H1 (cell line): ENCODE measurements at regions not wholly inside any gene's neighbourhood (a gene's known extent, or its start where the extent isn't known, plus 50 kb on each side); places are given as distances from the start of the nearest gene placed in this dataset.

Experiments used
- CTCF ChIA-PET: fragments of 300-600 bp; sonication (Branson Sonifier 250); formaldehyde crosslinking; loops from one replicate; lab custom pipeline; 2021; ENCODE audit not compliant: partially characterized antibody; lab: Charles Lee
- POLR2A ChIA-PET: fragments of 300-600 bp; sonication (Branson Sonifier 250); formaldehyde crosslinking; loops from one replicate; lab custom pipeline; 2021; ENCODE audit warnings: inconsistent platforms; ENCODE audit not compliant: partially characterized antibody; lab: Charles Lee
- DNase-seq, 2 experiments: peaks; one replicate each; pipeline versions ENCODE4 v3.0.0 to v3.0.0-alpha.2; 2010 to 2022; ENCODE audit warnings: low spot score in 2 of 2, low read depth in 1 of 2, mixed read lengths in 1 of 2
- FAIRE-seq: peaks from 2 replicates; lab custom pipeline; 2011; peaks lifted over from hg19 to GRCh38; lab: Jason Lieb, UNC
- H2AFZ ChIP-seq: 2 replicates; pipeline ENCODE4 v1.8.1; 2012; ENCODE audit warnings: low read length, inconsistent platforms
- H2AK5ac ChIP-seq: 2 replicates; pipeline ENCODE4 v1.6.1; 2013; ENCODE audit warnings: low read depth, low read length
- H2BK120ac ChIP-seq: replicated peaks from 2 replicates; pipeline ENCODE3; 2013; ENCODE audit warnings: low read depth, low read length, inconsistent platforms
- H2BK12ac ChIP-seq: 2 replicates; pipeline ENCODE4 v1.6.1; 2013; ENCODE audit warnings: low read depth, low read length
- H2BK15ac ChIP-seq: 2 replicates; pipeline ENCODE4 v1.6.1; 2013; ENCODE audit warnings: low read length
- H2BK20ac ChIP-seq: 2 replicates; pipeline ENCODE4 v1.6.1; 2013; ENCODE audit warnings: low read length
- H2BK5ac ChIP-seq: 2 replicates; pipeline ENCODE4 v1.6.1; 2013; ENCODE audit warnings: low read depth, low read length
- H3K14ac ChIP-seq: 2 replicates; pipeline ENCODE4 v1.6.1; 2013; ENCODE audit warnings: inconsistent platforms; ENCODE audit not compliant: insufficient read length
- H3K18ac ChIP-seq: 2 replicates; pipeline ENCODE4 v1.6.1; 2013; ENCODE audit warnings: low read length; ENCODE audit errors: extremely low read depth
- H3K23ac ChIP-seq: 2 replicates; pipeline ENCODE4 v1.6.1; 2013; ENCODE audit warnings: inconsistent platforms; ENCODE audit not compliant: insufficient read length
- H3K23me2 ChIP-seq: 2 replicates; pipeline ENCODE4 v1.6.1; 2013; ENCODE audit warnings: low read depth, low read length
- H3K27ac ChIP-seq: 2 replicates; pipeline ENCODE4 v1.6.1; 2011; ENCODE audit warnings: low read depth, low read length, inconsistent platforms
- H3K27me3 ChIP-seq, 4 experiments: replicated peaks in 1 of 4; 1 replicate in 1 of 4; 2 replicates in 3 of 4; pipeline versions ENCODE4 v1.6.1 to v1.8.1; 2011 to 2013; ENCODE audit warnings: low read length in 3 of 4, mild to moderate bottlenecking in 3 of 4, inconsistent platforms in 2 of 4, mixed read lengths in 2 of 4, moderate library complexity in 1 of 4; ENCODE audit not compliant: control insufficient read depth in 3 of 4, insufficient read depth in 3 of 4; ENCODE audit errors: extremely low read depth in 1 of 4
- H3K36me3 ChIP-seq, 4 experiments: 2 replicates each; pipeline versions ENCODE4 v1.6.1 to v1.8.1; 2011 to 2013; ENCODE audit warnings: mild to moderate bottlenecking in 4 of 4, low read length in 3 of 4, moderate library complexity in 2 of 4, control low read depth in 1 of 4, inconsistent platforms in 1 of 4; ENCODE audit not compliant: insufficient read depth in 4 of 4, control insufficient read depth in 2 of 4
- H3K4ac ChIP-seq: replicated peaks from 2 replicates; pipeline ENCODE3; 2013; ENCODE audit warnings: low read length, low read depth, mixed read lengths, inconsistent platforms; ENCODE audit not compliant: insufficient read length
- H3K4me1 ChIP-seq, 4 experiments: replicated peaks in 1 of 4; 1 replicate in 1 of 4; 2 replicates in 3 of 4; pipeline versions ENCODE4 v1.6.1 to v1.8.1; 2011 to 2013; ENCODE audit warnings: low read length in 3 of 4, inconsistent platforms in 2 of 4, mixed read lengths in 1 of 4; ENCODE audit not compliant: insufficient read depth in 4 of 4, control insufficient read depth in 3 of 4
- H3K4me2 ChIP-seq, 2 experiments: 2 replicates each; pipeline versions ENCODE4 v1.6.1 to v1.8.1; 2011 to 2013; ENCODE audit warnings: low read depth in 2 of 2, low read length in 2 of 2, control low read depth in 1 of 2, inconsistent platforms in 1 of 2, mild to moderate bottlenecking in 1 of 2; ENCODE audit not compliant: insufficient read depth in 1 of 2
- H3K4me3 ChIP-seq, 4 experiments: fragments of 200-600, 300-600 bp in 1 of 4; sonication (generic), shearing (Covaris generic), sonication (Bioruptor Twin) in 1 of 4; 2 replicates each; pipeline versions ENCODE4 v1.5.1 to v1.8.1; 2011 to 2016; ENCODE audit warnings: low read length in 4 of 4, low read depth in 3 of 4, control low read depth in 2 of 4, inconsistent platforms in 2 of 4, mild to moderate bottlenecking in 2 of 4, mixed read lengths in 1 of 4, moderate library complexity in 1 of 4; ENCODE audit not compliant: insufficient read depth in 2 of 4; ENCODE audit errors: extremely low read depth in 1 of 4
- H3K56ac ChIP-seq: replicated peaks from 2 replicates; pipeline ENCODE3; 2013; ENCODE audit warnings: low read depth, mild to moderate bottlenecking, mixed read lengths, low read length, inconsistent platforms; ENCODE audit not compliant: insufficient read length
- H3K79me1 ChIP-seq: 2 replicates; pipeline ENCODE4 v1.6.1; 2013; ENCODE audit warnings: low read depth, low read length, control low read depth
- H3K79me2 ChIP-seq, 2 experiments: 2 replicates each; pipeline versions ENCODE4 v1.6.1 to v1.8.1; 2012 to 2013; ENCODE audit warnings: low read length in 2 of 2, mild to moderate bottlenecking in 2 of 2, inconsistent platforms in 1 of 2; ENCODE audit not compliant: insufficient read depth in 2 of 2, control insufficient read depth in 1 of 2
- H3K9ac ChIP-seq, 4 experiments: replicated peaks in 1 of 4; 1 replicate in 1 of 4; 2 replicates in 3 of 4; pipeline versions ENCODE4 v1.6.1 to v1.8.1; 2011 to 2013; ENCODE audit warnings: low read depth in 3 of 4, low read length in 3 of 4, control low read depth in 2 of 4, mild to moderate bottlenecking in 2 of 4, moderate library complexity in 2 of 4, inconsistent platforms in 1 of 4; ENCODE audit errors: extremely low read depth in 1 of 4
- H3K9me3 ChIP-seq, 2 experiments: 2 replicates each; pipeline versions ENCODE4 v1.6.1 to v1.8.1; 2012 to 2013; ENCODE audit warnings: mild to moderate bottlenecking in 2 of 2, moderate library complexity in 2 of 2, control low read depth in 1 of 2, inconsistent platforms in 1 of 2, low read depth in 1 of 2, low read length in 1 of 2, mixed read lengths in 1 of 2; ENCODE audit not compliant: insufficient read depth in 2 of 2
- H4K20me1 ChIP-seq, 2 experiments: replicated peaks in 1 of 2; 2 replicates each; pipeline versions ENCODE3 to v1.8.1; 2011 to 2013; ENCODE audit warnings: inconsistent platforms in 2 of 2, low read length in 2 of 2, mild to moderate bottlenecking in 1 of 2; ENCODE audit not compliant: insufficient read depth in 2 of 2, control insufficient read depth in 1 of 2
- H4K5ac ChIP-seq: 2 replicates; pipeline ENCODE4 v1.6.1; 2013; ENCODE audit warnings: low read length, low read depth, mixed read lengths, inconsistent platforms; ENCODE audit not compliant: insufficient read length
- H4K8ac ChIP-seq: 2 replicates; pipeline ENCODE4 v1.8.0; 2013; ENCODE audit warnings: mild to moderate bottlenecking, moderate library complexity, low read length, inconsistent platforms; ENCODE audit not compliant: insufficient read depth; ENCODE audit errors: extremely low read depth
- H4K91ac ChIP-seq: replicated peaks from 2 replicates; pipeline ENCODE3; 2013; ENCODE audit warnings: low read length, mixed read lengths, inconsistent platforms; ENCODE audit not compliant: insufficient read length
- CTBP2 ChIP-seq: IDR thresholded peaks from 2 replicates; pipeline ENCODE4 v1.7.0; 2011; ENCODE audit warnings: borderline replicate concordance, mild to moderate bottlenecking, moderate library complexity, mixed read lengths, low read length; ENCODE audit not compliant: insufficient read depth, insufficient read length
- HDAC6 ChIP-seq: IDR thresholded peaks from one replicate; pipeline ENCODE4 v1.7.1; 2012; ENCODE audit warnings: low read depth, mild to moderate bottlenecking, inconsistent platforms, low read length, moderate library complexity
- NANOG ChIP-seq: IDR thresholded peaks from 2 replicates; pipeline ENCODE4 v1.6.1; 2011; ENCODE audit warnings: low read length, low read depth, mild to moderate bottlenecking, inconsistent platforms; ENCODE audit not compliant: insufficient read depth, poor library complexity, severe bottlenecking
- PHF8 ChIP-seq: fragments of 200-600 bp; sonication (generic); conservative IDR thresholded peaks from 2 replicates; pipeline ENCODE4 v1.7.1; 2012; ENCODE audit warnings: low read depth, mild to moderate bottlenecking, inconsistent platforms, low read length, moderate library complexity
- POLR2A ChIP-seq, 2 experiments: IDR thresholded peaks; 1 replicate in 1 of 2; 2 replicates in 1 of 2; pipeline ENCODE4 v1.6.1; 2011; ENCODE audit warnings: low read depth in 2 of 2, low read length in 2 of 2, mild to moderate bottlenecking in 2 of 2; ENCODE audit errors: control extremely low read depth in 1 of 2
- RFX5 ChIP-seq: IDR thresholded peaks from 2 replicates; pipeline ENCODE4 v1.6.1; 2011; ENCODE audit warnings: low read depth, low read length, improper control_type of control experiment, borderline replicate concordance
- SP4 ChIP-seq: IDR thresholded peaks from 2 replicates; pipeline ENCODE4 v1.6.1; 2012; ENCODE audit warnings: low read length, inconsistent platforms
- SRF ChIP-seq: IDR thresholded peaks from 2 replicates; pipeline ENCODE4 v1.6.1; 2011; ENCODE audit warnings: mild to moderate bottlenecking, low read depth, low read length, moderate library complexity
- SUZ12 ChIP-seq: fragments of 200-600 bp; sonication (generic); IDR thresholded peaks from 2 replicates; pipeline ENCODE4 v1.6.1; 2012; ENCODE audit warnings: mild to moderate bottlenecking, inconsistent platforms, low read length, moderate library complexity, mixed read lengths
- TAF1 ChIP-seq: IDR thresholded peaks from 2 replicates; pipeline ENCODE4 v1.6.1; 2011; ENCODE audit warnings: mild to moderate bottlenecking, low read depth, low read length
- TEAD4 ChIP-seq: IDR thresholded peaks from 2 replicates; pipeline ENCODE4 v1.6.1; 2012; ENCODE audit warnings: low read depth, low read length, inconsistent platforms, mixed read lengths
- ZNF274 ChIP-seq: IDR thresholded peaks from 2 replicates; pipeline ENCODE4 v1.7.0; 2012; ENCODE audit warnings: low read length, borderline replicate concordance; ENCODE audit errors: extremely low read depth
- WGBS, 2 experiments: shearing (Covaris generic) in 1 of 2; methylation state at CpG; one replicate each; pipeline versions ENCODE4 v1.1.6 to v1.1.7; 2013 to 2015; ENCODE audit warnings: low lambda C conversion rate in 2 of 2, mixed read lengths in 2 of 2, inconsistent platforms in 1 of 2, low coverage in 1 of 2, missing lambda C conversion rate in 1 of 2; ENCODE audit not compliant: insufficient replicate concordance in 2 of 2, insufficient coverage in 1 of 2, insufficient read length in 1 of 2; ENCODE audit errors: extremely low coverage in 1 of 2, missing lambda C conversion rate in 1 of 2; 5-methylcytosine and 5-hydroxymethylcytosine counted together

DNA sequence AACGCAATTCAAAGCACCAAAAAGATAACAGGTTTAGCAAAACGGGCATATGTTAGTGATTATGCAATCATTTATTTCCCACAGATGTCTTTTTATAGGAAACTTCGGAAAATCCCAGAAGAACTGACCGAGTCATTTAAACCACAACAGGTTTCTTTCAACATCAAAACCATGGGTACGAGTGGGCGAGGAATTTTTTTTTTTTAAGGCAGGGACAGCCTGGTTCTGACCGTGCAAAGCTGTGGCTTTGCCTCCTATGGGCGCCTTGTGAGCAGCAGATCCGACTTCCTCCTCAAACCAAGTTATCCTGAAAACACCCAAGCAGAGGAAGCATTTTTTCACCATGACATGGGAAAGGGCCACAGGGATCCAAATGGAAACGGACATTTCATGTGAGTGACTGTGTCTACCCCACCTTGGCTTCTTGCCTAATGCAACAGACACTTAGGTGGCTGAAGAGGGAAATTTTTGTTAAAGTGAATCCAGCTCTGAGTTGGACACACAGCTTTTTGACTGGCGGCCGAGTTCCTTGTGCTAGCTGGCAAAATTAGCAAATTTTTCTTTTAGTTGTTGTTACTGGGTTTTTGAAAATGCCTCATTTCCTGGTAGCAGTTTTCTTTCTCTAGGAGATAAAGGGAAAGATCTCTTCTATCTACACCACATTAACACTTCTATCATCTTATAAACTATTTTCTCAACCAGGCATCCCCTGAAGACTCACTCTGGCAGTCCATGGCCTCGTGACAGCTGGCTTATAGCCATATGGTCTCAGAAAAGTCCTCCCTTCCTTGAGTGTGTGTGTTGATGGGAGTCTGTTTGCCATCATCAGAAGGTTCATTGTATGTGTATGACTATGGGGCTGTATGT is 487.4 kb upstream of the ZEB2 start:
- Histone ChIP-seq H3K14ac (no peak overlapping the region), H4K8ac (no peak overlapping the region), H3K56ac (no peak overlapping the region), H3K23ac (no peak overlapping the region), H2BK20ac (no peak overlapping the region), H4K20me1 (no peaks in the 10 kb centered on the region), H2BK120ac (no peak overlapping the region), H3K18ac (no peak overlapping the region), H2BK12ac (no peak overlapping the region), H3K4me1 (peaks cover 0 to 2% (median under 1%) of the 10 kb centered on the region in 4 experiments; a peak in 2 of 7 replicates), H3K79me2 (no peaks in the 10 kb centered on the region), H4K5ac (no peak overlapping the region), H4K91ac (no peak overlapping the region), H3K9me3 (no peaks in the 10 kb centered on the region), H2AK5ac (no peak overlapping the region), H2BK15ac (no peak overlapping the region), H3K4me3 (no peak overlapping the region), H3K23me2 (no peaks in the 10 kb centered on the region), H3K9ac (no peak overlapping the region), H2BK5ac (no peak overlapping the region), H3K27ac (no peak overlapping the region), H3K36me3 (no peaks in the 10 kb centered on the region), H3K27me3 (no peaks in the 10 kb centered on the region), H3K4me2 (no peak overlapping the region), H2AFZ (peak overlapping the region; percentile 68; the same call in 1 of the 2 replicates), H3K4ac (no peak overlapping the region), H3K79me1 (no peaks in the 10 kb centered on the region)
- POLR2A ChIA-PET, result interaction anchor here (0.6 kb wide), 1 partner anchor 140 kb away, joined by 3 read pairs; no protein-coding TSS in a partner anchor
- TF ChIP-seq CTBP2 (no peak), SUZ12 (no peak), TEAD4 (no peak), ZNF274 (no peak), SP4 (no peak), HDAC6 (no peak), PHF8 (no peak), TAF1 (no peak), POLR2A (IDR thresholded peaks at IDR 0.05; ENCODE audit: control extremely low read depth in 1 of 2, low read depth in 2 of 2, low read length in 2 of 2) (no peak), NANOG (no peak), RFX5 (no peak), SRF (no peak)
- WGBS, 2 experiments, result 92% methylated on average over 13 of the region's 13 CpGs; no CpG with 5 or more reads in 1 of the 2 experiments
- FAIRE-seq, result no peak
- CTCF ChIA-PET, result interaction anchor here (0.6 kb wide), 1 partner anchor 1502 kb away, joined by 3 read pairs; no protein-coding TSS in a partner anchor
- no peak for DNase-seq
